ENCODE measurements at regions not wholly inside any gene's neighbourhood (a gene's known extent, or its start where the extent isn't known, plus 50 kb on each side); places are given as distances from the start of the nearest gene placed in this dataset.
"Not testable (repeated sequence)": the region's sequence is repeated elsewhere in the genome, so short reads cannot be mapped to it uniquely, and the experiment has no call there.

- no peak for DNase-seq (ENCODE audit: extremely low read depth in 1 of 2, low read depth in 1 of 2)
Measured at GRCh38 chr15:62362144-62362543, 197.1 kb upstream of the C2CD4B start.

GRCh38 chr15:62362608-62363007 lies 197.5 kb upstream of the C2CD4B start:
- DNase-seq (ENCODE audit: extremely low read depth in 1 of 2, low read depth in 1 of 2) = no peak

- DNase-seq (ENCODE audit: extremely low read depth in 1 of 2, low read depth in 1 of 2) = no peak
Measured at GRCh38 chr15:62363913-62364312, 198.8 kb upstream of the C2CD4B start.

GRCh38 chr15:62365795-62366442 lies 200.8 kb upstream of the C2CD4B start:
- DNase-seq (ENCODE audit: extremely low read depth in 1 of 2, low read depth in 1 of 2) = no peak

- DNase-seq (ENCODE audit: extremely low read depth in 1 of 2, low read depth in 1 of 2) = no peak
Measured at GRCh38 chr15:62369454-62369853, 204.4 kb upstream of the C2CD4B start.

- DNase-seq (ENCODE audit: extremely low read depth in 1 of 2, low read depth in 1 of 2) = not testable (repeated sequence)
Measured at GRCh38 chr15:62371683-62372082, 206.6 kb upstream of the C2CD4B start.

GRCh38 chr15:62377736-62378480 lies 212.8 kb upstream of the C2CD4B start:
- no peak for DNase-seq (ENCODE audit: extremely low read depth in 1 of 2, low read depth in 1 of 2)

- DNase-seq (ENCODE audit: extremely low read depth in 1 of 2, low read depth in 1 of 2) = no peak
Measured at GRCh38 chr15:62378772-62379498, 213.8 kb upstream of the C2CD4B start.

GRCh38 chr15:62380011-62380410 lies 214.9 kb upstream of the C2CD4B start:
- DNase-seq (ENCODE audit: extremely low read depth in 1 of 2, low read depth in 1 of 2) = no peak

- no peak for DNase-seq (ENCODE audit: extremely low read depth in 1 of 2, low read depth in 1 of 2)
Measured at GRCh38 chr15:62382046-62382445, 217.0 kb upstream of the C2CD4B start.

GRCh38 chr15:62389885-62390790 lies 225.1 kb upstream of the C2CD4B start, which contains the start of gene TLN2:
Gene TLN2, plus strand, starts transcription at chr15:62390550.
- peak in 1 of 2 donors; percentile 40 for DNase-seq (ENCODE audit: extremely low read depth in 1 of 2, low read depth in 1 of 2)

GRCh38 chr15:62390791-62391640 lies 225.9 kb upstream of the C2CD4B start:
- no peak for DNase-seq (ENCODE audit: extremely low read depth in 1 of 2, low read depth in 1 of 2)

GRCh38 chr15:62391641-62392262 lies 226.7 kb upstream of the C2CD4B start:
- no peak for DNase-seq (ENCODE audit: extremely low read depth in 1 of 2, low read depth in 1 of 2)

- DNase-seq (ENCODE audit: extremely low read depth in 1 of 2, low read depth in 1 of 2) = no peak
Measured at GRCh38 chr15:62392376-62392775, 227.3 kb upstream of the C2CD4B start.

GRCh38 chr15:62393196-62393595 lies 228.1 kb upstream of the C2CD4B start:
- DNase-seq (ENCODE audit: extremely low read depth in 1 of 2, low read depth in 1 of 2) = no peak

- no peak for DNase-seq (ENCODE audit: extremely low read depth in 1 of 2, low read depth in 1 of 2)
Measured at GRCh38 chr15:62394079-62394478, 229.0 kb upstream of the C2CD4B start.

- no peak for DNase-seq (ENCODE audit: extremely low read depth in 1 of 2, low read depth in 1 of 2)
Measured at GRCh38 chr15:62400778-62401177, 235.7 kb upstream of the C2CD4B start.

GRCh38 chr15:62402687-62403086 lies 237.6 kb upstream of the C2CD4B start:
- DNase-seq (ENCODE audit: extremely low read depth in 1 of 2, low read depth in 1 of 2) = no peak

- no peak for DNase-seq (ENCODE audit: extremely low read depth in 1 of 2, low read depth in 1 of 2)
Measured at GRCh38 chr15:62403164-62403809, 238.2 kb upstream of the C2CD4B start.
